ENCODE measurements at regions not wholly inside any gene's neighbourhood (a gene's known extent, or its start where the extent isn't known, plus 50 kb on each side); places are given as distances from the start of the nearest gene placed in this dataset.

DNA sequence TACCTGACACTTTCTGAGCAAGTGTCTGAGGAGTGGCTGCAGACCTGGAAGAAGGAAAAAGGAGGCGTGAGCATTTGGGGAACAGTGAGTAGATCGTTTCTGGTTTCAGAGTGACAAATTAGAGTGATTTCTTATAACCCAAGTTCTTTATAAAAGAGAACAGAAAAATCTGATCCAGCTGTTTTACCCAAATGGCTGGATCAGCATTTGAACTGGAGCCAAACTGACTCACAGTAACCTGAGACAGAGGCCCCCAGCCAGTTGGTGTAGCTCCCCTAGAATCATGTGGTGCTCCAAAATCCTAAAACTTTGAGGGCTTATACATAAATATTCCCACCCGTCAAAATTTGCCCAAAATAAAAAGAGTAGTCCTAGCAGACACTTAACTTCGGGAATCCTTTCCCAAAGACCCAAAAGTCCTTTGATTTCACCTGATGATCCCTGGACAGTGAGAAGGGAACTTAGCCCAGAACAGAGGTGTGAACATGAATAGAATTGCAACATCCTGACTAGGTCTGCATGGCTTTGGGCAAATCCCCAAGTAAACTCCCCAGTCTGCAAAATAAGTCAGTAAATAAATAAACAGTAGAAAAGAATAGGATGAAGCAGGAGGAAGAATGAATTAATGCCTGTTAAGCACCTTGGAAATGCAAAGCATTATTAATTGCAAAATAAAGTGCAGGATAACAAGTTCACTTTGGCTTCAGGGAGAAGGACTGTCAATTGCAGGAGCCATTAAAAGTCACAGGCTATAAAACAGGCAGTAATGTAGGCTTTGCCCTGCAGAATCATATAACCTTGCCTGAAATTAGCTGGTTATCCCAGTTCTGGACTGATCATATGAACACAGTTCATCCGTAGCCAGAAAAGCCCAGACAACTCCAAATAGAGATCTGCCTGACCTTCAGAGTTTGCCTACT, 262.0 kb upstream of the JARID2 start:
- no peak for DNase-seq
- peak overlapping the region; percentile 79 for H3K27ac Mint-ChIP-seq (ENCODE audit: unreplicated experiment)
- TF ChIP-seq CTCF (IDR thresholded peaks at IDR 0.05; ENCODE audit: partially characterized antibody, unreplicated experiment) = no peak
- H3K27me3 Mint-ChIP-seq (ENCODE audit: unreplicated experiment) = peaks cover 5% of the 10 kb centered on the region
- peaks cover 28% of the 10 kb centered on the region for H3K4me1 Mint-ChIP-seq (ENCODE audit: low read depth, unreplicated experiment)
- H3K4me3 Mint-ChIP-seq (ENCODE audit: unreplicated experiment) = no peak overlapping the region
- peaks cover 7% of the 10 kb centered on the region for H3K9me3 Mint-ChIP-seq (ENCODE audit: unreplicated experiment)
- H3K36me3 Mint-ChIP-seq (ENCODE audit: unreplicated experiment) = no peaks in the 10 kb centered on the region

- H3K9me3 Mint-ChIP-seq (ENCODE audit: unreplicated experiment) = peaks cover 7% of the 10 kb centered on the region
- H3K4me1 Mint-ChIP-seq (ENCODE audit: low read depth, unreplicated experiment) = peaks cover 28% of the 10 kb centered on the region
- H3K27ac Mint-ChIP-seq (ENCODE audit: unreplicated experiment) = peak overlapping the region; percentile 79
- DNase-seq = no peak
- TF ChIP-seq CTCF (IDR thresholded peaks at IDR 0.05; ENCODE audit: partially characterized antibody, unreplicated experiment) = no peak
- H3K27me3 Mint-ChIP-seq (ENCODE audit: unreplicated experiment) = peaks cover 5% of the 10 kb centered on the region
- no peaks in the 10 kb centered on the region for H3K36me3 Mint-ChIP-seq (ENCODE audit: unreplicated experiment)
- no peak overlapping the region for H3K4me3 Mint-ChIP-seq (ENCODE audit: unreplicated experiment)
Observed at GRCh38 chr6:14984519-14984853, 261.4 kb upstream of the JARID2 start.

- Mint-ChIP-seq H3K27me3 (ENCODE audit: unreplicated experiment) (peaks cover 5% of the 10 kb centered on the region), H3K4me3 (ENCODE audit: unreplicated experiment) (peak overlapping the region; percentile 53), H3K4me1 (ENCODE audit: low read depth, unreplicated experiment) (peaks cover 28% of the 10 kb centered on the region), H3K9me3 (ENCODE audit: unreplicated experiment) (peaks cover 7% of the 10 kb centered on the region), H3K27ac (ENCODE audit: unreplicated experiment) (peak overlapping the region; percentile 79), H3K36me3 (ENCODE audit: unreplicated experiment) (no peaks in the 10 kb centered on the region)
- TF ChIP-seq CTCF (IDR thresholded peaks at IDR 0.05; ENCODE audit: partially characterized antibody, unreplicated experiment) = no peak
- DNase-seq = no peak
Observed at GRCh38 chr6:14985366-14985765, 260.5 kb upstream of the JARID2 start.

DNA sequence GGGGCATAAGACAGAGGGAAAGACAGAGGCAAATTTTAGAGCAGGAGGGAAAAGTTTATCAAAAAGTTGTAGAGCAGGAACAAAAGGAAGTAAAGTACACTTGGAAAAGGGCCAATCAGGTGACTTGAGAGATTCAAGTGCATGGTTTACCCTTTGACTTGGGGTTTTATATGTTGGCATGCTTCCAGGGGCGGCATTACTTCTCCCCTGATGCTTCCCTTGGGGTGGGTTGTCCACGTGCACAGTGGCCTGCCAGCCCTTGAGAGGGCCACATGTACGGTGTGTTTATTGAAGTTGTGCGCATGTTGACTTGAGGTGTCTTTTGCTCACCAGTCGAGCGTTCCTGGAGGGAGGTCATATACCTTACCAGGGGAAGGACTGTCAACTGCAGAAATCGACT, 259.5 kb upstream of the JARID2 start:
- no peak for TF ChIP-seq CTCF (IDR thresholded peaks at IDR 0.05; ENCODE audit: partially characterized antibody, unreplicated experiment)
- Mint-ChIP-seq H3K36me3 (ENCODE audit: unreplicated experiment) (no peaks in the 10 kb centered on the region), H3K27ac (ENCODE audit: unreplicated experiment) (peak overlapping the region; percentile 79), H3K27me3 (ENCODE audit: unreplicated experiment) (peaks cover 5% of the 10 kb centered on the region), H3K4me3 (ENCODE audit: unreplicated experiment) (no peak overlapping the region), H3K4me1 (ENCODE audit: low read depth, unreplicated experiment) (peaks cover 28% of the 10 kb centered on the region), H3K9me3 (ENCODE audit: unreplicated experiment) (peaks cover 7% of the 10 kb centered on the region)
- DNase-seq = no peak

DNA sequence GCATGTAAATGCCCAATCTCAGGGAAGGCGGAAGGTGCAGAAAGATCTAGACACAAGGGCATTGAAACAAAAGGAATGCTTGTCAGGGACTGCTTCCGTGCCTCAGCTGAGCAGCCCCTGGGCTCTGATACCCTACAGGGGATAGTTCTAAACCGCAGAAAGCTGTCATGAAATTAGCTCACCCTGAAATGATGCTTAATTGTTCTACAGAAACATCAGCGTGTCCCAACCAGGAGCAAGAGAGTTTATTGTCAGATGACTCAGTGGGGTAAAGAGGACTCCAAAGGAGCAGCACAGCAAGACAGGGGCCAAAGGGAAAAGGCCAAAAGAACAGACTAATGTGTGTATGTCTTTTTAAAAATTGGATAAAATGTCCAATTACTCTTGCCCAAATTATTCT, 258.4 kb upstream of the JARID2 start:
- H3K4me1 Mint-ChIP-seq (ENCODE audit: low read depth, unreplicated experiment) = peaks cover 28% of the 10 kb centered on the region
- no peaks in the 10 kb centered on the region for H3K36me3 Mint-ChIP-seq (ENCODE audit: unreplicated experiment)
- no peak for TF ChIP-seq CTCF (IDR thresholded peaks at IDR 0.05; ENCODE audit: partially characterized antibody, unreplicated experiment)
- H3K27me3 Mint-ChIP-seq (ENCODE audit: unreplicated experiment) = peaks cover 5% of the 10 kb centered on the region
- H3K4me3 Mint-ChIP-seq (ENCODE audit: unreplicated experiment) = no peak overlapping the region
- H3K9me3 Mint-ChIP-seq (ENCODE audit: unreplicated experiment) = peaks cover 7% of the 10 kb centered on the region
- no peak overlapping the region for H3K27ac Mint-ChIP-seq (ENCODE audit: unreplicated experiment)
- no peak for DNase-seq

All from glutamatergic neuron (in vitro differentiated cells).